Endodermal cell (in vitro differentiated cells): ENCODE measurements at regions not wholly inside any gene's neighbourhood (a gene's known extent, or its start where the extent isn't known, plus 50 kb on each side); places are given as distances from the start of the nearest gene placed in this dataset.
"Not testable (repeated sequence)": the region's sequence is repeated elsewhere in the genome, so short reads cannot be mapped to it uniquely, and the experiment has no call there.

Experiments
- DNase-seq: peaks from one replicate; pipeline ENCODE4 v3.0.0-alpha.2; 2017
- H3K27ac ChIP-seq: 2 replicates; pipeline ENCODE4 v1.5.1; 2013; ENCODE audit warnings: mild to moderate bottlenecking, low read depth, low read length, moderate library complexity
- H3K27me3 ChIP-seq: 2 replicates; pipeline ENCODE4 v1.6.1; 2013; ENCODE audit warnings: mild to moderate bottlenecking, low read length, moderate library complexity; ENCODE audit not compliant: insufficient read depth, control insufficient read depth, poor library complexity, severe bottlenecking
- H3K36me3 ChIP-seq: 2 replicates; pipeline ENCODE4 v1.7.0; 2013; ENCODE audit warnings: mild to moderate bottlenecking, low read length, moderate library complexity; ENCODE audit not compliant: control insufficient read depth, insufficient read depth
- H3K4me1 ChIP-seq: one replicate; pipeline ENCODE4 v1.7.0; 2013; ENCODE audit warnings: low read length; ENCODE audit not compliant: control insufficient read depth, insufficient read depth
- H3K4me3 ChIP-seq: 2 replicates; pipeline ENCODE4 v1.5.1; 2013; ENCODE audit warnings: mild to moderate bottlenecking, low read length, moderate library complexity
- H3K9ac ChIP-seq: 2 replicates; pipeline ENCODE4 v1.6.1; 2013; ENCODE audit warnings: mild to moderate bottlenecking, low read length, moderate library complexity; ENCODE audit not compliant: poor library complexity, severe bottlenecking; ENCODE audit errors: extremely low read depth
- H3K9me3 ChIP-seq: 2 replicates; pipeline ENCODE4 v1.6.1; 2013; ENCODE audit warnings: mild to moderate bottlenecking, low read length, moderate library complexity; ENCODE audit not compliant: control insufficient read depth
- H3K27ac Mint-ChIP-seq: 2 replicates; pipeline ENCODE4 v1.8.0; 2020; ENCODE audit warnings: mixed read lengths
- H3K27me3 Mint-ChIP-seq: 2 replicates; pipeline ENCODE4 v1.8.0; 2021; ENCODE audit warnings: mild to moderate bottlenecking, mixed read lengths; ENCODE audit not compliant: insufficient read depth
- H3K36me3 Mint-ChIP-seq: 2 replicates; pipeline ENCODE4 v1.8.0; 2020; ENCODE audit warnings: low read depth, mixed read lengths
- H3K4me1 Mint-ChIP-seq: 2 replicates; pipeline ENCODE4 v1.8.0; 2020; ENCODE audit warnings: mixed read lengths
- H3K4me3 Mint-ChIP-seq: 2 replicates; pipeline ENCODE4 v1.8.0; 2020; ENCODE audit warnings: mild to moderate bottlenecking, moderate library complexity, mixed read lengths
- H3K9me3 Mint-ChIP-seq: 2 replicates; pipeline ENCODE4 v1.8.0; 2020; ENCODE audit warnings: mild to moderate bottlenecking, mixed read lengths
- CTCF ChIP-seq: fragments of 200-600 bp; sonication (generic); conservative IDR thresholded peaks from 2 replicates; pipeline ENCODE4 v1.5.0; 2021; ENCODE audit warnings: antibody characterized with exemption, mild to moderate bottlenecking
- whole genome bisulfite sequencing, 2 experiments: methylation state at CpG; one replicate each; pipeline versions ENCODE4 v1.1.5 to v1.1.7; 2013; ENCODE audit warnings: missing lambda C conversion rate in 2 of 2, mixed read lengths in 1 of 2; ENCODE audit not compliant: insufficient coverage in 1 of 2, insufficient read length in 1 of 2; 5-methylcytosine and 5-hydroxymethylcytosine counted together

GRCh38 chr5:39691136-39691535 is 266.4 kb upstream of the DAB2 start:
- DNase-seq, result no peak
- WGBS, 2 experiments, result 78% methylated on average over 1 of the region's 1 CpG; no CpG with 5 or more reads in 1 of the 2 experiments
- no peak overlapping the region for H3K4me3 ChIP-seq

GRCh38 chr5:39689919-39690318 is 265.1 kb upstream of the DAB2 start:
- peaks cover 2% of the 10 kb centered on the region for H3K27me3 Mint-ChIP-seq
- TF ChIP-seq CTCF, result no peak
- Histone ChIP-seq H3K36me3 (no peaks in the 10 kb centered on the region), H3K9me3 (peaks cover 15% of the 10 kb centered on the region), H3K9ac (no peak overlapping the region), H3K27ac (no peak overlapping the region), H3K4me1 (no peaks in the 10 kb centered on the region), H3K4me3 (peak overlapping the region; percentile 49), H3K27me3 (no peaks in the 10 kb centered on the region)
- no peak overlapping the region for H3K4me3 Mint-ChIP-seq
- no peak for DNase-seq
- no peaks in the 10 kb centered on the region for H3K36me3 Mint-ChIP-seq
- H3K4me1 Mint-ChIP-seq, result no peaks in the 10 kb centered on the region
- H3K27ac Mint-ChIP-seq, result no peak overlapping the region
- H3K9me3 Mint-ChIP-seq, result peaks cover 26% of the 10 kb centered on the region

More at GRCh38 chr5:39691136-39691535, 266.4 kb upstream of the DAB2 start:
- no peak overlapping the region for H3K27ac Mint-ChIP-seq
- TF ChIP-seq CTCF, result no peak
- H3K27me3 ChIP-seq, result no peaks in the 10 kb centered on the region
- H3K9ac ChIP-seq, result no peak overlapping the region
- H3K36me3 ChIP-seq, result no peaks in the 10 kb centered on the region
- no peak overlapping the region for H3K27ac ChIP-seq
- no peaks in the 10 kb centered on the region for H3K4me1 Mint-ChIP-seq
- no peak overlapping the region for H3K4me3 Mint-ChIP-seq
- no peaks in the 10 kb centered on the region for H3K36me3 Mint-ChIP-seq
- H3K9me3 ChIP-seq, result peaks cover 15% of the 10 kb centered on the region
- H3K9me3 Mint-ChIP-seq, result peaks cover 26% of the 10 kb centered on the region
- no peaks in the 10 kb centered on the region for H3K4me1 ChIP-seq
- H3K27me3 Mint-ChIP-seq, result no peaks in the 10 kb centered on the region

- H3K4me3 Mint-ChIP-seq, H3K4me1 ChIP-seq, H3K4me3 ChIP-seq, H3K4me1 Mint-ChIP-seq, H3K27ac ChIP-seq, H3K27ac Mint-ChIP-seq, H3K9ac ChIP-seq, DNase-seq, H3K36me3 ChIP-seq, H3K36me3 Mint-ChIP-seq, H3K27me3 ChIP-seq, H3K27me3 Mint-ChIP-seq: not testable (repeated sequence)
- WGBS, 2 experiments, result 91 to 97% methylated on average over 4 to 8 of the region's 8 CpGs
- H3K9me3 ChIP-seq, result peaks cover 15% of the 10 kb centered on the region
- peaks cover 26% of the 10 kb centered on the region for H3K9me3 Mint-ChIP-seq
Measured at GRCh38 chr5:39687924-39688323, 263.1 kb upstream of the DAB2 start.

- Mint-ChIP-seq H3K4me1 (peaks cover 9% of the 10 kb centered on the region), H3K36me3 (no peaks in the 10 kb centered on the region), H3K27me3 (peaks cover 1% of the 10 kb centered on the region), H3K4me3 (no peak overlapping the region), H3K27ac (no peak overlapping the region), H3K9me3 (peaks cover 3% of the 10 kb centered on the region)
- Histone ChIP-seq H3K4me3 (no peak overlapping the region), H3K27ac (no peak overlapping the region), H3K9me3 (peaks cover 9% of the 10 kb centered on the region), H3K9ac (no peak overlapping the region), H3K4me1 (no peaks in the 10 kb centered on the region), H3K27me3 (no peaks in the 10 kb centered on the region), H3K36me3 (no peaks in the 10 kb centered on the region)
- DNase-seq, result no peak
- 82% methylated on average over 1 of the region's 1 CpG; no CpG with 5 or more reads in 1 of the 2 experiments for WGBS, 2 experiments
- TF ChIP-seq CTCF, result no peak
Measured at GRCh38 chr5:39680213-39680612, 255.4 kb upstream of the DAB2 start.
